ENCODE measurements at regions not wholly inside any gene's neighbourhood (a gene's known extent, or its start where the extent isn't known, plus 50 kb on each side); places are given as distances from the start of the nearest gene placed in this dataset.

- peaks cover 0 to 3% of the 10 kb centered on the region in 2 experiments; a peak in 1 of 4 replicates for H3K4me1 ChIP-seq (ENCODE audit: control insufficient read depth in 1 of 2, insufficient read depth in 2 of 2, low read depth in 1 of 2, low read length in 1 of 2)
- H3K27ac ChIP-seq (ENCODE audit: low read depth in 2 of 2, low read length in 1 of 2), result no peak overlapping the region
- CTCF ChIA-PET, result interaction anchor here (1.1 to 1.8 kb wide), 2 partner anchors 8 to 530 kb away, joined by 3 to 6 read pairs; no protein-coding TSS in a partner anchor
- no peaks in the 10 kb centered on the region for H3K79me2 ChIP-seq (ENCODE audit: insufficient read depth)
- TF ChIP-seq CTCF (IDR thresholded peaks at IDR 0.05), result no peak
- no peaks in the 10 kb centered on the region for H3K9me3 ChIP-seq
- H3K27me3 ChIP-seq (ENCODE audit: insufficient read depth), result no peaks in the 10 kb centered on the region
- no peak overlapping the region for H3K4me3 ChIP-seq (ENCODE audit: low read depth in 2 of 2, low read length in 1 of 2)
- H3K9me2 ChIP-seq, result no peaks in the 10 kb centered on the region
- H3K4me2 ChIP-seq, result no peak overlapping the region
- H3F3A ChIP-seq (replicated peaks; ENCODE audit: insufficient read depth), result no peaks in the 10 kb centered on the region
- no peaks in the 10 kb centered on the region for H3K36me3 ChIP-seq (replicated peaks in 1 of 2; ENCODE audit: control insufficient read depth in 1 of 2, insufficient read depth in 2 of 2, low read length in 1 of 2)
- H3K9ac ChIP-seq, result no peak overlapping the region
- no peaks in the 10 kb centered on the region for H4K20me1 ChIP-seq (ENCODE audit: insufficient read depth)
- POLR2A ChIA-PET, result no interaction called here
- no peak for DNase-seq
- H2AFZ ChIP-seq (ENCODE audit: low read depth), result no peak overlapping the region
Observed at GRCh38 chr9:90132866-90133265, 509.8 kb downstream of the DIRAS2 start.

- H3K79me2 ChIP-seq (ENCODE audit: insufficient read depth), result no peaks in the 10 kb centered on the region
- no peaks in the 10 kb centered on the region for H3K27me3 ChIP-seq (ENCODE audit: insufficient read depth)
- no peak overlapping the region for H2AFZ ChIP-seq (ENCODE audit: low read depth)
- no peaks in the 10 kb centered on the region for H3K9me3 ChIP-seq
- H3K27ac ChIP-seq (ENCODE audit: low read depth in 2 of 2, low read length in 1 of 2), result no peak overlapping the region
- no peaks in the 10 kb centered on the region for H3F3A ChIP-seq (replicated peaks; ENCODE audit: insufficient read depth)
- no peaks in the 10 kb centered on the region for H3K9me2 ChIP-seq
- no peaks in the 10 kb centered on the region; a peak in 1 of 4 replicates for H3K4me1 ChIP-seq (ENCODE audit: control insufficient read depth in 1 of 2, insufficient read depth in 2 of 2, low read depth in 1 of 2, low read length in 1 of 2)
- no peak for DNase-seq
- no peak overlapping the region for H3K4me3 ChIP-seq (ENCODE audit: low read depth in 2 of 2, low read length in 1 of 2)
- TF ChIP-seq REST (IDR thresholded peaks at IDR 0.05; ENCODE audit: low read depth, low read length), result no peak
- no peak for TF ChIP-seq GABPA (IDR thresholded peaks at IDR 0.05; ENCODE audit: low read depth)
- no peak for TF ChIP-seq POLR2AphosphoS5 (IDR thresholded peaks at IDR 0.05; ENCODE audit: low read depth, low read length)
- no peak for TF ChIP-seq RFX5 (IDR thresholded peaks at IDR 0.05; ENCODE audit: low read length)
- TF ChIP-seq RAD21 (IDR thresholded peaks at IDR 0.05; ENCODE audit: low read length), result no peak
- ChIA-PET CTCF (no interaction called here), POLR2A (no interaction called here)
- H3K36me3 ChIP-seq (replicated peaks in 1 of 2; ENCODE audit: control insufficient read depth in 1 of 2, insufficient read depth in 2 of 2, low read length in 1 of 2), result no peaks in the 10 kb centered on the region
- H4K20me1 ChIP-seq (ENCODE audit: insufficient read depth), result no peaks in the 10 kb centered on the region
- H3K4me2 ChIP-seq, result no peak overlapping the region
- H3K9ac ChIP-seq, result no peak overlapping the region
- 5% methylated on average over 1 of the region's 1 CpG for WGBS (ENCODE audit: low lambda C conversion rate)
Observed at GRCh38 chr9:90137801-90138200, 504.8 kb downstream of the DIRAS2 start.

All from SK-N-SH (cell line).